Right ventricle myocardium superior (tissue), 1 donor: ENCODE measurements at regions not wholly inside any gene's neighbourhood (a gene's known extent, or its start where the extent isn't known, plus 50 kb on each side); places are given as distances from the start of the nearest gene placed in this dataset.
A peak's percentile ranks its signal among the peaks of the same experiment; 100 is the strongest.

Source experiments
- ATAC-seq: fragments of 200-7000 bp; cut with Tn5 transposase; one replicate; pipeline ENCODE4 v1.9.1; 2020; ENCODE audit warnings: mild to moderate bottlenecking; ENCODE audit not compliant: poor library complexity
- DNase-seq: peaks from one replicate; pipeline ENCODE4 v3.0.0-alpha.2; 2020
- intact Hi-C: fragments of 100-400 bp; cut with DNase I; formaldehyde crosslinking; loops from one replicate; pipeline ENCODE4 v1.11.2; 2022
- donor health status: DM: no; HTN: yes; CAD: no; lungs with severe emphysema.

DNA sequence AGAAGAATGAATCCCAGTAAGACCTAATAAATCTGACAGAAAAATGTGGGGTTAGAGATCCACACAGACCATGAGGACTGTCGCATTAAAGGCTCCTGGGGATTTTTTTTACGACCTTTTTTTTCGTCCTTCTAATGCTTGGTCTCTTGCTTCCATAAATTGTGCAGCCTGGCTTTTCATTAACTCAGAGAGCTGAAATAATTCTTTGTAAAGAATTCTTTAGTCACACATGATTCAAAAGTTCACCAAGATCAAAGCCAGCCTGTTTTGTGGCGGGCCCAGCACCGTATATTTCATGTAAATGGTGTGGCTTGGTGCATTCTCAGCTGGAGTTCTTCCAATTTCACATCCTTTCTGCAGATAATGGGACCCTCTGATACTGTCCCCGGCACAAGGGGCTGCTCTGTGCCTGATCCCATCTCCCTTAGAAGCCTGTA lies 206.6 kb upstream of the BMPER start:
- intact Hi-C loops, result no loop called here
- ATAC-seq, result no peak

DNA sequence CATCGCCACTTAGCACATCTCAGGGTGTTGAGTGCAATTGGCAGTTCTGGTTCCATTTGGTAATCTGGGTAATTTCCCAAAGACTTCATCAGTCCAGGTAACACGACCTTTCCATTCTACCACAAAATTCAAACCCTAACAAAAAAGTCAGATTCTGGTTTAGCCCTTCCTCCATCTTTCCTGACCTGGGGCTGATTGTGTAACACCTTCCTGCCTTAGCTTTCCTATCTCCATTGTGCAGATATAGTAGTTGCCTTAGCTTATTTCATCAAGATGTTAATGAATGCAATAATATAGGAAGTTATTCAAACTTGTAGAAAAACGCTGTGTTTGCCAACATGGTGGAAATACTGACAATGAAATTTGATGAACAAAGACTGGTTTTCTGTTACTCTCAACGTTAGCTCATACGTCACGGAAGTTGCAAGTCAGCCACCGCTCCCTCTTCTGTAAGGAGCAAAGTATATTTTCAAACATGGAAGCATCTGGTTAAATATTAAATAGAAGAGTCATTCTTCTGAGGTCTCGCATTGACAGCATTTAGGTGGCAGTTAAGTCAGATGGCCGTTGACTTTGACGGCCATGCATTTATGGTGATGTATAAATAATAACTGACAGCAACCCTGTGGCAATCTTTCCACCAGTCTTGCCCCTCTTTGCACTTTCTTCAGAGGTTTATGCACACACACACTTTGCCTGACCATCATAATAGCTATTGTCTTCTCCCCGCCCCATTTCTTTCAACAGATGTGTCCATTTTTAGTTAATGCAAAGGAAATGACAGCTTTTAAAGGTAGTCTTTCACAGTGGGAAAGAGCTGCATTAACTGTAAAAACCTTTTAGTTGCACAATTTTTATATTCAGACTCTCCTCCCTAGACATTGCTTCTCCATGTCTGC lies 205.1 kb upstream of the BMPER start:
- intact Hi-C loops, result no loop called here
- no peak for DNase-seq
- ATAC-seq, result no peak

More for the DNA sequence above, 206.6 kb upstream of the BMPER start:
- DNase-seq, result no peak

GRCh38 chr7:33701189-33701740 lies 204.1 kb upstream of the BMPER start:
- intact Hi-C loops, result no loop called here
- no peak for DNase-seq
- no peak for ATAC-seq

- DNase-seq, result no peak
- intact Hi-C loops, result no loop called here
These were observed 203.4 kb upstream of the BMPER start for GRCh38 chr7:33701927-33702326.

DNA sequence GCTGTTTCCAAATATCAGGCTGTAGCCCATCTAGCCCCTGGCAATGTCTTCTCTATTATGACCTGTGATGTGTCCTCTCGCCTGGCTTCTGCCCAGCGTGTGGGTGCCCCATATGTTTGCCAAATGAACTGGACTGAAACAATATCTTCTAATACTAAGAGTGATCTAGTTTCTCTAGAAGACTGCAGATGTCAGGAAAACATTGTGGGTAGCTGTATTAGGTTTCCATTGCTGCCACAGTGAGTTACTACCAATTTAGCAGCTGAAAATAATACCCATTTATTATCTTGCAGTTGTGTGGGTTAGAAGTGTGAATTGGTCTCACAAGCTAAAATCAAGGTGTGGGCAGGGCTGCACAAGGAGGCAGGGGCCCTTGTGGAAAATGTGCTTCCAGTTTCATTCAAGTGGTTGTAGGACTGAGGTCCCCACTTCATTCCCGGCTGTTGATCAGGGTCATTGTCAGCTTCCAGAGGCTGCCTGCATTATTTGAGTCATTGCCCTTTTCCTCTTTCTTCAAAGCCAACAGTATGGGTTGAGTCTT lies 202.8 kb upstream of the BMPER start:
- ATAC-seq (no peak), DNase-seq (no peak)
- intact Hi-C loops, result no loop called here

More at GRCh38 chr7:33701927-33702326, 203.4 kb upstream of the BMPER start:
- no peak for ATAC-seq

GRCh38 chr7:33705333-33705833 lies 200.0 kb upstream of the BMPER start:
- intact Hi-C loops, result no loop called here
- DNase-seq (no peak), ATAC-seq (no peak)

DNA sequence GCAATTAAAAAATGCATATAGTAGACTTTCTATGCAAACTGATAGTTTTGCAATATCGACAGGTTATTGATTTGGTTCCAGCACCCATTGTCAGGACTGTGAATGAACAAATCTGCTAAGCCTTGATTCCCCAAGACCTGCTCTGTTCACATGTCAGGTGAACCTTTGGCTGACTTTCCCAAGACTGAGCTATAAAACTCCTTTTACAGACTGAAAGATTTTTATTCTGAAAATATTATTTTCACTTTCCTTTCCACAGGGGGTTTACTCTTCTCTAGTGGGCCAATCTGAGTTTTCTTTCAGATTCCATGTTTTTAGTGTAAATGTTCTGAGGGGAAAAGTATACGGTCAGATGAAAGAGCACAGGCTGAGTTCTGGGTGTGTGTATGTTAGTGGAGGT lies 199.2 kb upstream of the BMPER start:
- no peak for ATAC-seq
- intact Hi-C loops, result no loop called here
- DNase-seq, result no peak

DNA sequence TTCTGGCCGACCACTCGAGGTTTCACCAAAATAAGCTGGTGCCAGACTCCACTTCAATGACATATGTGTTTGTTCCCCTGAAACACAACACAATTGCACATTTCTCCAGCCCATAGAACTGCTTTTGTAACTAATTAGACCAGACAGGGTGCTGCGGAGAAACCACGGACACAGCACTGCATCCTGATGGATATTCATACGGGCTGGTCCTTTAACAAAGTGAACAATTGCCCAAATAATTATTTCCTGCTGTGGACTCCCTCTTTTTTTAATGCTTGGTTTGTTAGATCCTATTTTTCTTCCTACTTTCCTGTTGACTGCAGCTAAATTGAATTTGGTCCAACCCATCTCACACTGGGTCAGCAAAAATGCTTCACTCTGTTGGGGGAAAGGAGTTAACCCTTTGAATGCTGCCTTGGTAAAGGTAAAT lies 198.6 kb upstream of the BMPER start:
- no peak for ATAC-seq
- DNase-seq, result no peak
- intact Hi-C loops, result no loop called here

GRCh38 chr7:33707427-33707826 lies 197.9 kb upstream of the BMPER start:
- ATAC-seq (no peak), DNase-seq (no peak)
- intact Hi-C loops, result no loop called here

GRCh38 chr7:33710608-33711007 lies 194.7 kb upstream of the BMPER start:
- intact Hi-C loops, result no loop called here
- no peak for DNase-seq
- ATAC-seq, result no peak

GRCh38 chr7:33711231-33712019 lies 193.9 kb upstream of the BMPER start:
- ATAC-seq, result no peak
- intact Hi-C loops, result no loop called here
- no peak for DNase-seq

DNA sequence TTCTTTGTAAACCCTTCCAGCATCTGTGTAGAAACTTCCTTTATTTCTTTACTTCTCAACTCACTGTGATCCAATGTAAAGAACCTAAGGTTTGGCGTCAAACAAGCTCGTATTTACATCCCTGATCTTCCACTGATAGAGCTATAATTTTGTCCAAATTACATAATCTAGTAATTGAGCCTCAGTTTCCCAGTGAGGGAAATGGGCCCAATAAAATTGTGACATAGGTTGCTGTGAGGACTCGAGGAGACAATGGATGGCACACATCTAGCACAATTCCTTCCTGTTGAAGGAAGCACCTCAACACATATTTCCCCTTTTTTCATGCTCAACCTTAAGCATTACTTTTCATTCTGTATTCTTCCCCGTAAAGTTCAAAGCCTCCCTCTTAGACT lies 193.3 kb upstream of the BMPER start:
- no peak for ATAC-seq
- no peak for DNase-seq
- intact Hi-C loops, result no loop called here

DNA sequence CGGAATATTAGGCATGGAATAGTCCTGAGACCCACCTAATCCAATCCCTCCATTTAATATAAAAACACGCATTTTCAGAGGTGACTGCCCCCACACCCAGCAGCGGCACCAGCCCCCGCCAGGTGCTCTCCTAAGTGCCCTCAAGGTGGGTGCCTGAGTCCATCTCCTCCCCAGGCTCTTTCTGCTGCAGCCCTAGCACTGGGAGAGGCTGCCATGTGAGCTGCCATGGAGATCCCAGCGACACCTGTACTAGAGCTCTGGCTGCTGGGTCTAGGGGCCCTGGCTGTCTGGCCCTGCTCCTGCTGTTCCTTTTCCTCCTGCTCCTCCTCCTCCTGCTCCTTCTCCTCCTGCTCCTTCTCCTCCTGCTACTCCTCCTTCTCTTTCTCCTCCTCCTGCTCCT lies 191.1 kb upstream of the BMPER start:
- intact Hi-C loops, result no loop called here
- DNase-seq, result no peak
- no peak for ATAC-seq

DNA sequence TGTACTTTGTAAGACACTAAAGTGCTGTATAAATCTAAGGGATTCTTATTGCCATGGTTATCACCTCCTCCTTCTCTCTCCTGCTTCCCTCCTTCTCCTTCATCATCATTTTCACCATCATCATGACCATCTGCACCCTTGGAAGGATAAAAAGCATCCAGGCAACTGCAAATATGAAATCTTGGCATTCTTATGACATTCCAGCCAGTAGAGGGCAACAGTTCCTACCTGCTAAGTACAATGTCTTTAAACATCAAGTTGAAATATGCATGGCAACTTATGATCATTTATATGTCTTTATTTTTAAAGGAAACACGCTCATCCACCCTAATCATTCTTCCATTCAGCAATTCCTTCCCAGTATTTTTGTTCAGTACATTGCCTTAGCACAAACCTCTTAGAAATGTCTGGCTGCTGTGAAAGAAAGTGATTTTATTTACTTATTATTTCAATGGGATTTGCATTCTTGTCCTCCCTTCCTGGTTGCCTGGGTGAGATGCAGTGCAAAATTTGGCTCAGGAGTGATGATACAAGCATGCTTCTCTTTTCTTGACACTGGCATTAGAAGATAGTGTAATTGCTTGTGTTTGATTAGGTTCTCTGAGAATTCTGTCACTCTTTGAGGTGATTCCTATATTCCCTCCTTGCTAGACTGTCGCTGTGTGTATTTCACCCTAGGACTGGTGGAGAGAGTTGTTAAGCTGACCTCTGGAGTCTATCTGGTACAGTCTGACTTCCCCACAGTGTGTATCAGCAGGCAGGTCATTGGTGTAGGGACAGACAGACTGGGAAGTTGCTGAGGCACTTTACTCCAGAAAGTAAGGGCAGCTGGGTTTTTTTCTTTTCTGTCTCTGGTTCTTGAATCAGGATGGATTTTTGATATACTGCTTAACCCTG lies 188.5 kb upstream of the BMPER start:
- DNase-seq (no peak), ATAC-seq (no peak)
- intact Hi-C loops, result no loop called here

GRCh38 chr7:33719059-33719581 lies 186.2 kb upstream of the BMPER start:
- peak; percentile 77 for DNase-seq
- peak; percentile 96 for ATAC-seq
- intact Hi-C loops, result no loop called here

DNA sequence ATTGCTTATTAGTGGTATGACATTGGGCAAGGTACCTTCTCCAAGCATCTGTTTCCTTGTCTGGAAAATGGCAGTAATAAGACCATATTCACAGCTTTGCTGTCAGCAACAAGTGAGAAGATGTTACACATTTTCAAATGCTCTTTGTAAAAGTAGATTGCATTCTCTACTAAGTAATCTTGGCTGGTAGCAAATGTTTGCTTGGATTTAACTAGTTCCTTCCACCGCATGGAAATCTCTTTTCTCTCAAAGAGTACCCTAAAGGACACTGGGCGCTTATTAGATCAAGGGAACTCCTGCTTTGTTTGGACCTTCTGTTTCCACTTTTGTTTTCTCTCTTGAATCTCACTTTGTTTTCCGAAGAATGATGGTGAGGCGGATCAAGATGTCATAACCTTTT lies 185.2 kb upstream of the BMPER start:
- DNase-seq, result no peak
- intact Hi-C loops, result no loop called here
- no peak for ATAC-seq

DNA sequence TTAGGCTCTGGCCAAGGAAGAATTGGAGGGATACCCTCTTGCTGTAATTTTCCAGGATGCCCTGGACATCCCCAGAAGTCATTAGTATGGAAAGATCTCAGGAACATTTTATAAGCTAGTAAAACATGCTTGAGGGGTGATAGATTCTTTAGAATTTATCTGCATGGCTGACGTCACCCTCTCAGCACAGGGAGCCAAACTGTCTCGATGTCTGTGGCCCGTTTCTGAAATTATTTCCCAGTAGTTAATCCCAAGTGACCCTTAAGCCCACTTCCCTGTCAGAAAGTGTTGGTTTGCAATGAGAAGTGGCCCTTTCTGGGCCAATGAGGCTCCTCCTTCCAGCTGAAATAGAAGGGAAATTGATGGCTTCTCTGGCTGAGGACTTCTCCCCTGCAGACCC lies 184.5 kb upstream of the BMPER start:
- ATAC-seq, result no peak

DNA sequence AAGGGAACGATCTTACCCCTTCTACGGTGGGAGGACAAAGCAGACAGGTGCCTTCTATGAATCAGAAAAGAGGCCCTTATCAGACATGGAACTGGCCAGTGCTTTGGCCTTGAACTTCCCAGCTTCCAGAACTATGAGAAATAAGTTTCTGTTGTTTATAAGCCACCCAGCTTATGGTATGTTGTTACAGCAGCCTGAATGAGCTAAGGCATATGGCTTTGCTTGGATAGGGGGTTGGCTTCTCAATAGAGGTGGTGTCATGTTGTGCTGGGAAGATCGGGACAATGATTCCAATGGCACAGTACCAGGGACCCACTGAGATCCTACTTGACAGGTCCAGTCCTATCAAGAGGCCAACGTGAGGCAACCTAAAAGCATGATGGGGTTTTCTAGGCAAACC lies 183.4 kb upstream of the BMPER start:
- intact Hi-C loops, result no loop called here
- DNase-seq, result no peak
- ATAC-seq, result no peak

More for the DNA sequence above, 184.5 kb upstream of the BMPER start:
- intact Hi-C loops, result no loop called here
- no peak for DNase-seq
